ENCODE measurements at regions not wholly inside any gene's neighbourhood (a gene's known extent, or its start where the extent isn't known, plus 50 kb on each side); places are given as distances from the start of the nearest gene placed in this dataset.

DNA sequence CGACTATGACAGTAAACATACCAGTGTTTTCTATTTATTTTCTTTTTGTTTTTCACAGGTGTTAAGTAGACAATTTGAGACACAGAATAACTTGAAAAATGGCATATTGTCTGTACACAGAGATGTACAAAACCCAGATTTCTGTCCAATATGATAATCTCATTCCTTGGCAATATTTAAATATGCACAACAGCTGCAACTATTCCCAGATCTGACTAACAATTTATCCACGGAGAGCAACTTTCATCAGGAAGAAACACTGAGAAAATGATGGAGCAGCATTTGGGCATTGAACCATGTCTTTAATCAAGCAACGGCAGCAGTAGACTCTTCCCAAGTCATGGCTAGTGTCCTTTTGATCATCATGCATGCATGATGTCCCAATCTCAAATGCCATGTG, 452.6 kb downstream of the ZPLD1 start:
- Histone ChIP-seq H3K27me3 (ENCODE audit: insufficient read depth, low read depth, severe bottlenecking) (no peaks in the 10 kb centered on the region), H3K4me3 (ENCODE audit: low read depth, low read length) (no peak overlapping the region), H3K27ac (no peak overlapping the region), H3K9me3 (ENCODE audit: severe bottlenecking) (no peaks in the 10 kb centered on the region), H3K36me3 (no peaks in the 10 kb centered on the region)
- TF ChIP-seq, protein P1, sequence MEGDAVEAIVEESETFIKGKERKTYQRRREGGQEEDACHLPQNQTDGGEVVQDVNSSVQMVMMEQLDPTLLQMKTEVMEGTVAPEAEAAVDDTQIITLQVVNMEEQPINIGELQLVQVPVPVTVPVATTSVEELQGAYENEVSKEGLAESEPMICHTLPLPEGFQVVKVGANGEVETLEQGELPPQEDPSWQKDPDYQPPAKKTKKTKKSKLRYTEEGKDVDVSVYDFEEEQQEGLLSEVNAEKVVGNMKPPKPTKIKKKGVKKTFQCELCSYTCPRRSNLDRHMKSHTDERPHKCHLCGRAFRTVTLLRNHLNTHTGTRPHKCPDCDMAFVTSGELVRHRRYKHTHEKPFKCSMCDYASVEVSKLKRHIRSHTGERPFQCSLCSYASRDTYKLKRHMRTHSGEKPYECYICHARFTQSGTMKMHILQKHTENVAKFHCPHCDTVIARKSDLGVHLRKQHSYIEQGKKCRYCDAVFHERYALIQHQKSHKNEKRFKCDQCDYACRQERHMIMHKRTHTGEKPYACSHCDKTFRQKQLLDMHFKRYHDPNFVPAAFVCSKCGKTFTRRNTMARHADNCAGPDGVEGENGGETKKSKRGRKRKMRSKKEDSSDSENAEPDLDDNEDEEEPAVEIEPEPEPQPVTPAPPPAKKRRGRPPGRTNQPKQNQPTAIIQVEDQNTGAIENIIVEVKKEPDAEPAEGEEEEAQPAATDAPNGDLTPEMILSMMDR (IDR thresholded peaks at IDR 0.05; ENCODE audit: low read depth, low read length) = no peak
- no peak for DNase-seq

DNA sequence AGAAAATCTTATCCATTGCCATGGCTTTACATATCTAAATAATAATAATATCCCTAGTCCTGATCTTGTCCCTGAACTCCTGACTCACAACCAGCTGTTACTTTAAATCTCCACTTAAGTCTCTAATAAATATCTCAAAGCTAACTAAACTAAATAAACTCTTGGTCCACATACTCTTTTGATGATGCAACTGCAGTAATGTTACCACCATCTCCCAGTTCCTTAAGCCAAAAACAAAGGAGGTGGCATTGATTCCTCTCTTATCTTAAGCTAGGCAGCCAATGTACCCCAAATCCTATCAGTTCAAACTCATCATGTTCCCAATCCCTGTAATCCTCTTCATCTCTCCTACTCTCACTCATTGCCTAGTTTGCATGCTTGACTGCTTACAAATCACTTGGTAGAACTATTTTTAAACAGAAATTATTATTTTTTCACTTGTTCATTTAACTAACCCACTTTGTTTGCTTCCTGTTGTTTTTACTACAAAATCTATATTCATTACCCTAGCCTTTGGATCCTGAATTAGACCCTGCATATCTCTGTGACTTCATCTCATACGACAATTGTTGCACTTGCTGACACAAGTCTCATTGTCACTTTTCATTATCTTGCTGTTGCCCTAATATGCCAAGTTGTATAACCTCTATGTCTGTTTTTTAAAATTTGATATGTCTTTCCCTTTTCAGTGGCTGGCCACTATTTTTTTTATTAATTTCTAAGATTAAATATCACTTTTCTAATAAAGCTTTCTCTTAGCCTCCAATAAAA, 462.2 kb downstream of the ZPLD1 start:
- no peak overlapping the region for H3K27ac ChIP-seq
- H3K9me3 ChIP-seq (ENCODE audit: severe bottlenecking) = no peaks in the 10 kb centered on the region
- H3K36me3 ChIP-seq = no peaks in the 10 kb centered on the region
- H3K27me3 ChIP-seq (ENCODE audit: insufficient read depth, low read depth, severe bottlenecking) = no peaks in the 10 kb centered on the region
- no peak for DNase-seq
- TF ChIP-seq, protein P1 (IDR thresholded peaks at IDR 0.05; ENCODE audit: low read depth, low read length) = no peak
- no peak overlapping the region for H3K4me3 ChIP-seq (ENCODE audit: low read depth, low read length)

DNA sequence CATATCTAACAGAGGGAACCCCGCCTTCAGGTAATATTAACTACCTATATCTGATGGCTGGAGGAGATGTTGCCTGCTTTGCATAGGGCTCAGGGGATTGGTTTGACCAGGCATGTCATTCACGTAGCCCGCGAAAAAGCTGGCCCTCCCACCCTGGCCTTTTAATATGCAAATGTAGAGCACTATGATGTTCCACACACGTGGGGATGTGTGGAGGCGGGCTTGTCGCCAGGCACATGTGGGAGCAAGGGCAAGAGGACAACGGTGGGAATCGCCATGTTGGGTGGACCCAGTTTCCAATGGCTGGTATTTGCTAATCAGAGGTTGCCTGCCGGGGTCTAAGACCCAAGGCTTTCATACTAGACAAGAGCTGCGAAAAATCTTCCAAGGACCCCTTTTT, 469.8 kb downstream of the ZPLD1 start:
- H3K9me3 ChIP-seq (ENCODE audit: severe bottlenecking) = no peaks in the 10 kb centered on the region
- H3K27ac ChIP-seq = no peak overlapping the region
- H3K36me3 ChIP-seq = no peaks in the 10 kb centered on the region
- no peak overlapping the region for H3K4me3 ChIP-seq (ENCODE audit: low read depth, low read length)
- DNase-seq = no peak
- TF ChIP-seq, protein P1 (IDR thresholded peaks at IDR 0.05; ENCODE audit: low read depth, low read length) = no peak
- no peaks in the 10 kb centered on the region for H3K27me3 ChIP-seq (ENCODE audit: insufficient read depth, low read depth, severe bottlenecking)

DNA sequence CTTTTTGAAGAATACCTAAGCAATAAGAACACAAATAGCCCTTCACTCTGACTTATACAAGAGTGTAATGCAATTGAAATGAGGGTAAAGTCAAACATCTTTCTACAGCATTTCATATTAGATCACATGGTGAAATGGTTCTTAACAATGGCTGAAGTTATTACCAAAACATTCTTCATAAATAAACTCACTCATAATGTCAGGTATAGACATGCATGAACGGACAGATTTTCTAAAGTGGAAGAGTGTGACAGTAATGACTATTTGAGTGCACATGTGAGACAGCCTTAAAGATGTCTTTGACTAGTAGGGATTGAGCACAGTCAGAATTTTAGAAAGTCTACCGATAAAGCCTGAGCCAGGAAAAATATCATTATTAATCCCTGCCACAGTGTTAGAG, 471.0 kb downstream of the ZPLD1 start:
- TF ChIP-seq, protein P1 (IDR thresholded peaks at IDR 0.05; ENCODE audit: low read depth, low read length) = no peak

DNA sequence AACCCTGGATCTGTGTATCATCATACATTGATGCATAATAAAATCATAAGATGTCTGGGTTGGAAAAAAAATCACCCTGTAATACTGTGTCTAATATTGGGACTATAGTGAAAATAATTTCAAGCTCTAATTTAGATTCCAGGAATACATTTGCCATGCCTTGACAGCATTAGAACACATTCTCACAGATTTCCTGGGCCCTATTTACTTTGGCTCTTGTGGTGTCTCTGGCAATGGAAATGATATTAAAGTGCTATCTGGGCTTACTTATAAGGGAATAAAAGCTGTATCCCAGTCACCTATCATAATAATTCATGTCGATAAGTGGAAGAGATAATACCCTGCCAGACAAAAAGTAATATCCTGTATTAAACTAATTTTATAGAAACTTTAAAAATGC, 472.0 kb downstream of the ZPLD1 start:
- no peak for DNase-seq
- TF ChIP-seq, protein P1 (IDR thresholded peaks at IDR 0.05; ENCODE audit: low read depth, low read length) = no peak
- Histone ChIP-seq H3K27me3 (ENCODE audit: insufficient read depth, low read depth, severe bottlenecking) (no peaks in the 10 kb centered on the region), H3K27ac (no peak overlapping the region), H3K4me3 (ENCODE audit: low read depth, low read length) (no peak overlapping the region), H3K9me3 (ENCODE audit: severe bottlenecking) (no peaks in the 10 kb centered on the region), H3K36me3 (no peaks in the 10 kb centered on the region)

More for the DNA sequence above, 471.0 kb downstream of the ZPLD1 start:
- Histone ChIP-seq H3K27ac (no peak overlapping the region), H3K4me3 (ENCODE audit: low read depth, low read length) (no peak overlapping the region), H3K36me3 (no peaks in the 10 kb centered on the region), H3K27me3 (ENCODE audit: insufficient read depth, low read depth, severe bottlenecking) (no peaks in the 10 kb centered on the region), H3K9me3 (ENCODE audit: severe bottlenecking) (no peaks in the 10 kb centered on the region)
- no peak for DNase-seq

DNA sequence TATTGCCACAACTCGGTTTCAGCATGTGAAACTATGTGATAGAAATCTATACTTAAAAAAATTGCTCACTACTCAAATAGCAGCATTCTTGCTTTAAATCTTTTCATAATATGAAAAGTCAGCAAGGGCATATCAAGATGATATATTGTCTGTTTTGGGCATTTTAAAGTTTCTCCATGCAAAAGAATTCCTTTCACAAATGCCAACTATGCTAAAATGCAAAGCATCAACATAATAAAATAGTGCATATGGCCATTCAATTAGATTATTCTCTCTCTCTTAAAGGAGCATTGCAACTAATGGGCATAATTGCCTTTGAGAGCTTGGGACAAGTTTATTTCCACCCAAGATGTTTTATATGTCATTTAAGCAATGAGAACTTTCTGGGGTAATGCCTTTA, 475.1 kb downstream of the ZPLD1 start:
- no peak overlapping the region for H3K4me3 ChIP-seq (ENCODE audit: low read depth, low read length)
- no peaks in the 10 kb centered on the region for H3K9me3 ChIP-seq (ENCODE audit: severe bottlenecking)
- no peaks in the 10 kb centered on the region for H3K27me3 ChIP-seq (ENCODE audit: insufficient read depth, low read depth, severe bottlenecking)
- no peak overlapping the region for H3K27ac ChIP-seq
- no peak for DNase-seq
- no peaks in the 10 kb centered on the region for H3K36me3 ChIP-seq
- TF ChIP-seq, protein P1 (IDR thresholded peaks at IDR 0.05; ENCODE audit: low read depth, low read length) = no peak
